ENCODE measurements at regions not wholly inside any gene's neighbourhood (a gene's known extent, or its start where the extent isn't known, plus 50 kb on each side); places are given as distances from the start of the nearest gene placed in this dataset.

DNA sequence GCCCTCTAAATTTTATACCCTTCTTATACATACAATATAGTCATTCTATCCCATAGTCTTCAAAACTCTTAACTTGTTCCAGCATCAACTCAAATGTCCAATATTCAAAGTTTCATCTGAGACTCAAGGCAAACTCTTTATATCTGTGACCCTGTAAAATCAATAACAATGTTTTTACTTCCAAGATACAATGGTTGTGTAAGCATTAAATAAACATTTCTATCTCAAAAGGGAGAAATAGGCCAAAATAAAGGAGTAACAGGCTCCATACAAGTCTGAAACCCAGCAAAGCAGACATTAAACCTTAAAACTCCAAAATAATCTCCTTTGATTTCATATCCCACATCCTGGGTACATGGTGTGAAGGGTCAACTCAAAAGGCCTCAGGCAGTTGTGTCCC, 1299.1 kb downstream of the MRPL39 start:
- no peak for DNase-seq (ENCODE audit: insufficient read length, low spot score)
- FAIRE-seq = no peak

DNA sequence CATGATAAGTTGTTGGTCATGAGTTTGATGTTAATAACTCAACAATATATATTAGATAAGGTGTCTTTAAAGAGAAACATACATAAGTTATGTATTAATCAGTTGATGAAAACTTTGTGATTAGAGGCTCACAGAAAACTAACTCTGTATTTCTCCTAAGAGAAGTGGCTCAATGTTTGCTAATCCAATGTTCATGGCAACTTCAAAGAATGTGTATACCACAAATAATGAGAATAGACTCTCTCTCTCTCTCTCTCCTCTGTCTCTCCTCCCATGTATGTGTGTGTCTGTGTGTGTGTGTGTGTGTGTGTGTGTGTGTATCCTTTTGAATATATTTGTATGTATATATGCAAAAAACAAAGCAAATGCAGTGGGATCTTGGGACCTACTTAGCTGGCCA, 1304.9 kb downstream of the MRPL39 start:
- FAIRE-seq = no peak
- DNase-seq (ENCODE audit: insufficient read length, low spot score) = no peak

DNA sequence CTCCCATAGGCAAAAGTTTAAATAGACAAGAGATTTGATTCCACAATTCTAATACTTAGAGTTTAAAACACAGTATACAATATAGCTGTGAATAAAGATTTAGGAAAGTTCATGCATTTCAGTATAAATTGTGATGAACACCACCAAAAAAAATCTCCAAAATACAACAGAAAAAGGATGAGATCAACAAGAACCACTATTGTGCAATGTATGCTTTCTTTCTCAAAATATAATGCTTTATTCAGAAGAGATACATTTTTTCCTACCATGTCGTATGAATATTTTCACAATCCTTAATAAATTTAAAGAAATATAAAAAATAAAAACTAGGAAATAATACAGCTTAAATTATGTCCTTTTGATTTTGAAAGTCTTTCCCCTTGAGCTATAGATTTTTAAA, 1309.2 kb downstream of the MRPL39 start:
- no peak for DNase-seq (ENCODE audit: insufficient read length, low spot score)
- no peak for FAIRE-seq

DNA sequence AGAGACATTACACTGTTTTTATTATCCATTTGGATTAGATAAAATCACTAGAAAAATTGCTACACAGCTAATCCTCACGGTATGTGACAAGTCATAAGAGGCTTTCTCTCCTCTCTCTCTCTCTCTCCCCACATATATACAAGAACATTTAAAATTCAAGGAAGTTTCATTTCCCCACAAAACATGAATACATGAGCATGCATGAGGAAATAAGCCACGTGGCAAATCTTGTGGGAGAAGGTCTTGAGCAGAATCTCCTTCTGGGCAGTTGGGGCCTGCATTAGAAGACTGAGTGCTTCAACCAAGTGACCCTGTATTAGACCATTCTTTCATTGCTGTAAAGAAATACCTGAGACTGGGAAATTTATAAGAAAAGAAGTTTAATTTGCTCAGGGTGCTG, 1313.1 kb downstream of the MRPL39 start:
- DNase-seq (ENCODE audit: insufficient read length, low spot score) (no peak), FAIRE-seq (no peak)

DNA sequence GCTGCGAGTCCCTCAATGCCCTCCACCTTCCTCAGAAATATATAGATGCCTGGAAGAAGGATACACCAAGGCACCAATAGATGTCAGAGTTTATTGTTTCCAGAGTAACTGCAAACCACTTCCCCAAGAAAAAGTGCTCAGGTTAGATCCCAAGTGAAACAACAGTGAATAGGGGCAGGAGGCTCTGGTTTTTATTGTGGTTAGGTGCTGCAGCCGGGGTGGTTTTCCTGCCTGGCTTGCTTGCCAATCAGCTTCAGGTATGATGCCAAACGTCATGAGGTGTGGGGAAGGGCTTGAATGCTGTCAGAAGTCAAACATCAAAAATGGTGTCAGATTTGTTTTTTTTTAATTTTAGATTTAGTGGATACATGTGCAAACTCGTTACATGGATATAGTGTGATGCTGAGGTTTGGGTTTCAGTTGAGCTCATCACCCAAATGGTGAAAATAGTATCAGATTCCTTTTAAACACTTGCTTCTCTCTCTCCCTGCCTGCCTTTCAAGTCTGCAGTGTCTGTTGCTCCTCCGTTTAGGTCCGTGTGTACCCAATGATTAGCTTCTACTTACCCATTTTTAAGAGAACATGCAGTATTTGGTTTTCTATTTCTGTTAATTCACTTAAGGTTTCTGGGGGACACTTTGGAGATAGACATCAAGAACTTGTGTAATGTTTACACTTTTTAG, 1317.0 kb downstream of the MRPL39 start:
- FAIRE-seq = no peak

DNA sequence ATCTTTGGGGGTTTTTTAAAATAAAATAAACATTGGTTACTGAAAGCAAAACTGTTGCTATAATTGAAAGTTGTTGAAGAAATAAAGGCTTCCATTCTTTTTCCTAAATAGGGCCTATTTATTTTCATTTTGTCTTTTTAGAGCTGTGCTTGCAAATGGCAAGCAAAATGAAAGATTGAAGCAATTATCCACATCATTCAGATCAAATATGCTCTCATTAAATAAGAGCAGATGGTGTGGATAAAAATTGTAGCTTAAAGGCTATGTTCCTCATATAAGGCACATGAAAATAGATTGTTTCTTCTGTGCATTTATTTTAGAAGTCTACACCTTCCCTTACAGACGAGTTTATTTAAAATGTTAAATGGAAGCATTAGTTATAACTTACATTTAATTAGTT, 1317.7 kb downstream of the MRPL39 start:
- FAIRE-seq = no peak
- no peak for DNase-seq (ENCODE audit: insufficient read length, low spot score)

More for the DNA sequence above, 1317.0 kb downstream of the MRPL39 start:
- no peak for DNase-seq (ENCODE audit: insufficient read length, low spot score)

DNA sequence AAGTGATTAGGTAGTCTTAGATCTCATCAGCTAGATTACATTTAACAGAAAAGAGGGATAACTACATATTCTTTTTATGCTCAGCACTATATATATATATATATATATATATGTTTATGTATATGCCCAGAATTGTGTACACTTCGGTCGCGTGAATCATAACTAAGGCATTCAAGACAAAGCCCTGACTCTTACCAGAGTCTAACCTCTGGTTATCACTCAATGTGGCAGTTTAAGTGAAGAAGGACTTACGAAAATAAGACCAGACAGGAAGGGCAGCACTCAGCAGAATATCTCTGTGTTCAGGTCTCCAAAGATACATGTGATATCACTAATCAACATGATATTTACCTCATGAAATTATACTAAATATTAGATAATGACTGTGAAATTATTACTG, 1326.7 kb downstream of the MRPL39 start:
- DNase-seq (ENCODE audit: insufficient read length, low spot score) (no peak), FAIRE-seq (no peak)

DNA sequence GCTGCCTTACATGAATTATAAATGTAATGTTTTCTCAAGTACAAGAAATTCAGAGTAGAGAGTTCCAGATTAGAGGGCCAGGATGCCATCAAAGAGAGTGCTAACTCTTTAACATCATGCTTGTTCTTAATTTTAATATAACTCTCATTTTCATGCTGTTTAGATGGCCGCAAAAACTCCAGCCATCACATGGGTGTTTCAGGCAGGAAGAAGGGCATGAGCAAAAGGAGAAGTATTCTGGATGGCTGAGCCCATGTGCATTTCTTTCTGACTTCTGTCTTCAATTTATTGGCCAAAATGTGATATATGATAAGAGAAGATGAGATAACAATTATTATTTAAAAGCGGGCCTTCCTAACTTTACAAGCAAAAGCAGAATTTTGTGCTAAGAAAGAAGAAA, 1328.6 kb downstream of the MRPL39 start:
- no peak for FAIRE-seq
- DNase-seq (ENCODE audit: insufficient read length, low spot score) = no peak

DNA sequence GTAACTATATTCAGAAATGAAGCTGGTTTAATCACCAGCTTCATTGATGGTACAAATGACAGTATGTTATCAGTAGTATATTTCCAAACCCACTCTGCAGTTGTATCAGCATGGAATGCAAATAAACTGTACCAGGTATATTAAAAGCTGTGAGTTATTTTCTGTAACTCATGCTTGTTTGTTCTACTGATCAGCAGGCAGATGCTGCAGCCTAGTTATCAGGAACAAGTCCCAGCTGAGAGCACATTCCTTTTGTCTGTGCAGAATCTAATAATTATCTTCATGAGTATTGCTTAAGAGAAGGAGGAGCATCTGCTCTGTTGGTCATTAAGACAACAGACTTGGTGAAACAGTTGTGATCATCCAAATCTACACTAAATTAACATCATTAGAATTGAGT, 1331.1 kb downstream of the MRPL39 start:
- DNase-seq (ENCODE audit: insufficient read length, low spot score) = no peak
- FAIRE-seq = no peak

DNA sequence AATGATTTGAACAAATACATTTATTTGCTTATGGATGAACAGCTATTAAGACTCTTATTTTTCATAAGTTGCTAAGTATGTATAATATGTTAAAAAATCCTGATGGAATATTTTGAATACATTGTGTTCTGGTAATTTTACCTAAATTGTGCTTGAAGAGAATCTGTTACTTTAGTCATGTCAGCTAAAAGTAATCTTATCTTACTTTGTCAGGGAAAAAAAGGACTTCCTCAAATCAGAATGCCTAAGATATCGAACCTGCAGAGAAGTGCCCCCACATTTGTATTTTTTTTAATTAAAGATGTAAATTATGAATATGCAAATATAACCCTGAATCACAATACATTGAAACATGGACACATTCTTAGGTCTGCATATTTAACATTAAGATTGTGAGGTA, 1331.7 kb downstream of the MRPL39 start:
- FAIRE-seq = no peak

DNA sequence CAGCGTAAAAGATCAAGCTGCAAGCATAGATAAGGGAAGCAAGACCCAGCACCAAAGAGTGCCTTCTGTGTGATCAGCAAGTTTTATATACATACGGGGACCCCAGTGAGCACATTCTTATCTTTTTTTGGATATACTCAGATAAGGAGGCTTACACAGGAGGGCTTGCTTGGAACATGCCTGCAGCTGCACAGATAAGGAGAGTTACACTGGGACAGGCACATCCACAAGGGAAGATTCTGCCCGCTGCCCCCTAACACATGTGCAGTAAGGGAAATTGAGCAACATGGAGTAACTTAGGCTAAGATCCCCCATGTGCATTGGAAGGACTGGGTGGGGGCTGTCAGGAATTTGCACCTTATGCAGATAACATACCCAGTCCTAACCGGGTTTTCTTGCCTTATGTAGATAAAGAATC, 1334.8 kb downstream of the MRPL39 start:
- FAIRE-seq = no peak
- DNase-seq (ENCODE audit: insufficient read length, low spot score) = no peak

More for the DNA sequence above, 1331.7 kb downstream of the MRPL39 start:
- no peak for DNase-seq (ENCODE audit: insufficient read length, low spot score)

DNA sequence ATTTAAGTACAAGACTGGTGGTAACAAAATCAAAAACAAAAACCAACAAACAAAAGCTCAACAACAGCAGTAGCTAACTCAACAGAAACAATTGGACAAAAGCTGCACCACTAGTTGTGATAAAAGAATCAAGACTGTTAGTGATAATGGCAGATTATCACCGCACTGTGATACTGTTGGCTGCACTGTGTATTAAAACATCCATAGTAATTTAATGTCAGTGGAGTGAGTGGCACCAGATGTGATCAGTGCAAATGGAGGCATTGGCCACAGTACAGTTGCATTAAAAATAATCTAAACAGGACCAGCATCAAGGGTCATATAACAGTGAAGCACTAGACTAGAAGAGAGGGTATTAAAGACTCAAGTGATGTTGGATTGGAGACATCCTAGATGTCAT, 1341.3 kb downstream of the MRPL39 start:
- DNase-seq (ENCODE audit: insufficient read length, low spot score) (no peak), FAIRE-seq (no peak)

DNA sequence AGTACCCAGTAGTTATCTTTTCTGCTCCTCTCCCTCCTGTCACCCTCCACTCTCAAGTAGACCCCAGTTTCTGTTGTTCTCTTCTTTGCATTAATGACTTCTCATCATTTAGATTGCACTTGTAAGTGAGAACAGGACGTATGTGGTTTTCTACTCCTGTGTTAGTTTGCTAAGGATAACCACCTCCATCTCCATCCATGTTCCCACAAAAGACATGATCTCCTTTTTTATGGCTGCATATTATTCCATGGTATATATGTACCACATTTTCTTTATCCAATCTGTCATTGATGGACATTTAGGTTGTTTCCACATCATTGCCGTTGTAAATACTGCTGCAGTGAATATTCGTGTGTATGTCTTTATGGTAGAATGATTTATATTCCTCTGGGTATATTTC, 1346.5 kb downstream of the MRPL39 start:
- DNase-seq (ENCODE audit: insufficient read length, low spot score) = no peak
- no peak for FAIRE-seq

DNA sequence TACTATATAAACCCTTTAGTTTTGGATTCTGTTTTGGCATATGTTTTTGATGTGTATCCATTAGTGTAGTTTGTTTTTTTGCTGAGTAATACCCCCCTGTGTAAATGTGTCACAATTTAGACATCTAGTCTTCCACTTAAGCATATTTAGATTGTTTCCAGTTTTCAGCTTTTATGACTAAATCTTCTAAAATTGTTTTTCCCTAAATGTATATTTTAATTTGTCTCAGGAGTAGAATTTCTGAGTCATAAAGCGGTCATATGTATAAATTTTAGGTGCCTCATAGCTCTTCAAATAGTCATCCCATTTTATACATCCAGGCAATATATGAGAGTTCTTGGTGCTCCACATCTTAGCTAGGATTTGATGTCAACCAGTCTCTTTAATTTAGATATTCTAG, 1348.0 kb downstream of the MRPL39 start:
- FAIRE-seq (no peak), DNase-seq (ENCODE audit: insufficient read length, low spot score) (no peak)

DNA sequence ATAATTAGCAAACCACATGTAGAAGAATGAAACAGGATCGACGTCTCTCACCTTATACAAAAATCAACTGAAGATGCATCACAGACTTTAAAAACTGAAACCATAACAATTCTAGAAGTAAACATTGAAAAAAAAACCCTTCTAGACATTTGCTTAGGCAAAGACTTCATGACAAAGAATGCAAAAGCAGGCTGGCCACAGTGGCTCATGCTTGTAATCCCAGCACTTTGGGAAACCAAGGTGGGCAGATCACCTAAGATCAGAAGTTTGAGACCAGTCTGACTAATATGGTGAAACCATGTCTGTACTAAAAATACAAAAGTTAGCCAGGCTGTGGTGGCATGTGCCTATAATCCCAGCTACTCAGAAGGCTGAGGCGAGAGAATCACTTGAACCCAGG, 1351.7 kb downstream of the MRPL39 start:
- no peak for FAIRE-seq
- DNase-seq (ENCODE audit: insufficient read length, low spot score) = no peak

DNA sequence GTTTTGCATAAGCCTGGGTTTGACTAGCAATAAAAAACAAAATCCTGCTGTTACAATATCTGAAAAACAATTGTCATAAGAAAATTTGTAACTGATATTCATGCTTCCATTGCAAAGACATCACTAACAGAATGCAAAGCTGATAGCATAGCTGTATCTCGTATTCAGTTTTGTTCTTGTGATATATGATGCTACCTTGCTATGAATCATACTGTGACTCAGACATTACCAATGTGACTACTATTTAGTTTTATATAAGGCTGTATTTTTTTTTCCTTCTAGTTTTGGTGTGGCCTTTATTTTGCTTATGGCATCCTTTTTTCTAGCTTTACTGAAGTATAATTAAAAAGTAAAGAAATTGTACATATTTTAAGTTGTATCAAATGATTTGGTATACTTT, 1381.8 kb downstream of the MRPL39 start:
- DNase-seq (ENCODE audit: insufficient read length, low spot score) = no peak

DNA sequence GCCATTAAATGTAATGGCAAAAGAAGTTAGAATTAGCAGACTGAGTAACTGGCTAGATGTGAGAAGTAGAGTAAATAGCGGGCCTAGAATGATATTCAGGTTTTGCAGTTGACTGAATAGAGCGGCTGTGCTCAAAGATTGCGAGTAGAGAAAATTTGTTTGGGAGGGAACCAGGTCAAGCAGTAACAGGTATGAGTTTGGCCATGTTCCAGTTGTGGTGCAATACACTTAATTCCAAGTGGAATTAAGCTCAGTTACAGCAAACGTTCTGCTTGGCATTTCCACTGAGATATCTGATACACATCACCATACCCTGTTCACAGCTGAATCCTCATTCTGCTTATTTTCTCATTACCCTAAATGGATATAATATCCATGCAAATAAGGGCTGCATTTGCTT, 1382.9 kb downstream of the MRPL39 start:
- FAIRE-seq (no peak), DNase-seq (ENCODE audit: insufficient read length, low spot score) (no peak)

More for the DNA sequence above, 1381.8 kb downstream of the MRPL39 start:
- no peak for FAIRE-seq

DNA sequence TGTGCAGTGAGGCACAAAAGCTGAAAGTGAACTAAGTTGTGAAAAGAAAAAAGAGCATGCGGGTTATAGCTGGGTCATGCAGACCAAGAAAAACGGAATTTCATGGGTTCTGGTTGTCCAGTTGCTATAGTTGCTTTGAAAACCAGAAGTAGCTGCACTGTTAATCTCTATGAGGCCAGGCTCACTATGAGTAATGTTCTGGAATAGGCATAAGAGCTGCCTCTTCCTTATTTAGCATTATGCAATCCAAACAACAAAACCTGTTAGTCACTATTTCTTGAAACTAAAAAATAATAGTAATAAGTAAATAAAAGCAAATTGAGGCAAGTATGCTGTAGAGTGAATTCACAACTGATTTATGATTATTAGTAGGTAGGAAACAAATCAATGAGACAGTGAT, 1383.7 kb downstream of the MRPL39 start:
- FAIRE-seq (no peak), DNase-seq (ENCODE audit: insufficient read length, low spot score) (no peak)

DNA sequence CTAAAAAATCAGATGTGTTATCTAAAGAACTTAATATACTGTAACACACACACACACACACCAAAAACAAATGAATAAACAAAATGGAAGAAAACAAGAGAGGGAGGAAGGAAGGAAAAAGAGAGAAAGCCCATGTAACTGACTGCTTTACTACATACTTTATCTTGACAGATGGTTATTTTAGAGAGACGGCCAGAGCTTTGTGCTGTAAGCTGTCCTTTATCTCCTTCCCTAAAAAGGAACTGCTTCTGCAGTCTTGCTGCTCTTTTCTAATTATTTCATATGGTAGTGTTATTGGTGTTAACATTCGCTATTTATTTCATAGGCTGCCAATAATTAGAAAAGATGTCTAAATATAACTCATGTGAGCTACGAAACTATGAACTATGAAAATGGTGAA, 1384.6 kb downstream of the MRPL39 start:
- DNase-seq (ENCODE audit: insufficient read length, low spot score) (no peak), FAIRE-seq (no peak)

DNA sequence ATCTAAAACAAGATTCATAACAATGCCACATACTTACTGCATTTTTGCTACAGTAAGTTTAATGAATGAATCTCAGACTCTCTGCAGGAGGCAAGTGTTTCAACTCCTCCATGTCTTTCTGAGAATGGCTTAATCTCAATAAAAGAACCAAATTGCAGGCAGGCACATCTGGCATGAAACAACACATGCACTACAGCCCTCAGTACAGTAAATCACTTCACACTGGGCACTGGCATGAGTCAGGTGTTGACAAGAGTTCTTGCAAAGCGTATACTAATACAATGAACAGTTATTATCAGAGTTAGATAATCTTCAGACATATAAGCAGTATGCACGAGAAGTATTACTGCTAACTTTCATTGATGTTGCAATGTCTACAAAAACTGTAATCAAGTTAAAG, 1386.8 kb downstream of the MRPL39 start:
- no peak for DNase-seq (ENCODE audit: insufficient read length, low spot score)
- FAIRE-seq = no peak

DNA sequence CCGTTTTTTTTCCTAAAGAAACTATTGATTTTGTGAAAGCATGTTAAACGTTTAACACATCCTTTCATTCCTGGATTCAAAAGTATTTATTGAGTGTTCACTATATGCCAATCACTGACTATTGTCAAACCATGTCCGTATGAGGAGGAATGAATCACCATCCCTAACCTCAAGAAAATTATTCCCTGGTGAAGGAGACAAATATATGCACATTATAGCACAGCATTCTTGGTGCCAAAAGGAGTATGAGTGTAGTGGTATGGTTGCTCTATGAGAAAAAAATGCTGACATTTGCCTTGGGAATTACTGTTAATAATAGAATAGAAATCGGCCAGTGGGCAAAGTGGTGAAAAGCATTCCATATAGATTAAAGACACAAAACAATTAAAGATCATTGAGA, 1390.1 kb downstream of the MRPL39 start:
- no peak for DNase-seq (ENCODE audit: insufficient read length, low spot score)
- no peak for FAIRE-seq

DNA sequence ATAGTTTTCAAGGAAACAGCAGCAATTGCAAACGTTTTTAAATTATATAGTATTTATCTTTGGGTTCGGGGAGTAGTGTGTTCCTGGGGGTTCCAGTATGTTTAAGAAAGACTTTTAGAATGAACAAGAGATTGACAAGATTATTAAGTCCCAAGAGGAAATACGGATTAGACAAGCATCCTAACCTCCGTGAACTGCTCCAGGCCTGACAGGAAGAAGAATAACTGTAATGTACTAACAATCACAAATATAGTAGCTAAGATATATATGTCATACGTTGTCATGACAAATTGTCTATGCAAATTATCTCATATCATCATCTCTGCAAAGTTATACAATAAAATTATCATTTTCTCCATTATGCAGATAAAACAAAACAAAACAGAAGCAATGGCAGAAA, 1397.2 kb downstream of the MRPL39 start:
- no peak for FAIRE-seq
- DNase-seq (ENCODE audit: insufficient read length, low spot score) = no peak

DNA sequence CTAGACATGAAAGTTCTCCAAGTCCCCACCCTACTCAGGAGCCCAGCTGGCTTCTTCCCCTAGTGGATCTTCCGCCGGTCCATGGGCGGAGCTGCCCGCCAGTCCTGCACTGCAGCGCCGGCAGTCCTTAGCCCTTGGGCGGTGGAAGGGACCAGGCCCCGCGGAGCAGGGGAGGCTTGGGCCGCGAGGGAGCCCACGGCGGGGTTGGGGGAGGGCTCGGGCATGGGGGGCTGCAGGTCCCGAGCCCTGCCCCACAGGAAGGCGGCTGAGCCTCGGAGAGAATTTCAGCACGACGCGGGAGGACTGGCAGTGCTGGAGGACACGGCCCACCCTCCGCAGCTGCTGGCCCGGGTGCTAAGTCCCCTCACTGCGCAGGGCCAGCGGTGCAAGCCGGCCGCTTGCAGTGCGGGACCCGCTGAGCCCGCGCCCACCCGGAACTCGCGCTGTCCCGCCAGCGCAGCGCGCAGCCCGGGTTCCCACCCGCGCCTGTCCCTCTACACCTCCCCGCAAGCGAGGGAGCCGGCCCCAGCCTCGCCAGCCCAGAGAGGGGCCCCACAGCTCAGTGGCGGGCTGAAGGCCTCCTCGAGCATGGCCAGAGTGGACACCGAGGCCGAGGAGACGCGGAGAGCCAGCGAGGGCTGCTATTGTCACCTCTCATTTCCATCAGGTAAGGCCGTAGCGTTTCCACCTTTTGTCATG, 1398.6 kb downstream of the MRPL39 start:
- FAIRE-seq (no peak), DNase-seq (ENCODE audit: insufficient read length, low spot score) (no peak)

All from GM19239 (cell line).